ENCODE measurements at regions not wholly inside any gene's neighbourhood (a gene's known extent, or its start where the extent isn't known, plus 50 kb on each side); places are given as distances from the start of the nearest gene placed in this dataset.
"Not testable (repeated sequence)": the region's sequence is repeated elsewhere in the genome, so short reads cannot be mapped to it uniquely, and the experiment has no call there.

DNA sequence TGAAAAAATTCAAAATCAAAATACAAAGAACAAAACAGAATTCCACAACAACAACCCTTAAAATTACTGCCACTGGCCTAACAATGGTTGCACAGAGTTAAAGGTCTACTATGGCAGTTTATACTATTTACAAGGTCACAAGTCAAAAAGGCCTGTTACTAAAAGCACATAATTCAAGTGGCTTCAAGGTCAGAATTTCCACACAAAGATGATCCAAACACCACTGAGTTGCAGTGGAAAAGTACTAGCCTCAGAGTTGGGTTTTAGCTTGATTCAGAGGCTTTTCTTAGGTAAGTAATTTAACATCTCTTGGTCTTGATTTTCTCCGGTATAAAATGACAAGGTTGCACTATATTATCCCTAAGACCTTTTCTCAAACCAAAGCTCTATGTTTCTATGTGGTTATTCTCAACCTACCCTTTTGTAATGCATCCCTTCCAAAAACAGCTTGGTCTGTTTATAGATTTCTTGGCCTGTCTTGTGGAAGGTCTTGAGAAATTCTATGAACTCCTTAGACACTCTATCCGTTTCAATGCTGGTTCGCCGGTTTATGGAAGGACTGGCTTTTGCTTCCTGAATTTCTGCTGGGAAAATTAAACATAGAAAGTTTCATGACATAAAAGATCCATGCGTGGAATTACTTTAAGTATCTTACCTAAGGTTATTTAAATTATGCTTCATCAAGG lies 69.5 kb downstream of the MDH2 start:
- not testable (repeated sequence) for H3K36me3 ChIP-seq (ENCODE audit: control insufficient read depth, insufficient read depth, low read length); H3K4me3 ChIP-seq (ENCODE audit: low read depth, low read length); H3K27me3 ChIP-seq (ENCODE audit: control insufficient read depth, insufficient read depth, low read length); DNase-seq (ENCODE audit: low read depth)

DNA sequence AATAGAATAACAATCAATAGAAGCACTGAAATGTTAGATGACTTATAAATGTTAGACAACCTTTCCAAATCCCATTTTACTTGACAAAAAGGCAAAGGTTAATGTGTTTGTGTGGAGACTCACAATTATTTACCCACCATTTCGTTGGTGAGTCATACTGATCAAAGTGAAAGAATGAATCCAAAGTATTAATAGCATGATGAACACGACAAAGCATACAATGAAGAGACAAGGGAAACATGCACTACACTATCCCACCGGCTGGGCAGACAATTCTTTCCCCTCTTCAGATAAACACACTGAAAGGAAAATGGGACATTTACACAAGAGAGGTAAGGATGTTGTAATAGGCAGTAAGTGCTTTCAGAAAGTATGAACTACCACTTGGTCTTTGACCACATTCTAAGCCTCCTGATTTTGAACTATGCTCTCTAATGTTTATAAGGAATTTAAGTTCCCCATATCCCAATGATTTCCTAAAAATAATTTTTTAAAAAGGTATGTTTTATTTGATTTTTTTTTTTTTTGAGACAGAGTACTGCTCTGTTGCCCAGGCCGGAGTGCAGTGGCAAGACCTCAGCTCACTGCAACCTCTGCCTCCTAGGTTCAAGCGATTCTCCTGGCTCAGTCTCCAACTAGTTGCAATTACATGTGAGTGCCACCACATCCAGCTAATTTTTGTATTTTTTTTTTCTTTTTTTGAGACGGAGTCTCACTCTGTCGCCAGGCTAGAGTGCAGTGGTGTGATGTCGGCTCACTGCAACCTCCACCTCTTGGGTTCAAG lies 70.5 kb downstream of the MDH2 start:
- DNase-seq (ENCODE audit: low read depth); H3K36me3 ChIP-seq (ENCODE audit: control insufficient read depth, insufficient read depth, low read length); H3K27me3 ChIP-seq (ENCODE audit: control insufficient read depth, insufficient read depth, low read length); H3K4me3 ChIP-seq (ENCODE audit: low read depth, low read length): not testable (repeated sequence)

DNA sequence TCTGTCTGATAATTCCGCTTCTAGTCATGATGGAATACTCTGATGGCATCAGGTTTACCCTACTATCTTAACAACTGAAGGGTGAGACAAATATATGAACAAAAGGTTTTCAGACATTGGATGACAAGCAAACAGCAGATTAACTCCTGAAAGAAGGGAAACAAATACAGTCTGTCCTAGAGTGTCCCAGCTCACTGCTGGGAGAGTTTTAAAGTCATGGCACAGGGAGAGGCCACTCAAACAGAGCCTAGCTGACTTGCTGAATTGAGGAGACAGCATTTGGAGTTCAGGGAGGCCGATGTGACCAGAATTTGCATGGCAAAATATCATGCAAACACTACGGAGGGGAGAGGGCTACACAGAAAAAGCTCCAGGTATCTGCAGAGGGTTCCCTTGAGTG lies 73.1 kb downstream of the MDH2 start:
- no peaks in the 10 kb centered on the region for H3K27me3 ChIP-seq (ENCODE audit: control insufficient read depth, insufficient read depth, low read length)
- H3K4me3 ChIP-seq (ENCODE audit: low read depth, low read length) = no peak overlapping the region
- DNase-seq (ENCODE audit: low read depth) = no peak
- H3K36me3 ChIP-seq (ENCODE audit: control insufficient read depth, insufficient read depth, low read length) = no peaks in the 10 kb centered on the region
- TF ChIP-seq, protein P1, sequence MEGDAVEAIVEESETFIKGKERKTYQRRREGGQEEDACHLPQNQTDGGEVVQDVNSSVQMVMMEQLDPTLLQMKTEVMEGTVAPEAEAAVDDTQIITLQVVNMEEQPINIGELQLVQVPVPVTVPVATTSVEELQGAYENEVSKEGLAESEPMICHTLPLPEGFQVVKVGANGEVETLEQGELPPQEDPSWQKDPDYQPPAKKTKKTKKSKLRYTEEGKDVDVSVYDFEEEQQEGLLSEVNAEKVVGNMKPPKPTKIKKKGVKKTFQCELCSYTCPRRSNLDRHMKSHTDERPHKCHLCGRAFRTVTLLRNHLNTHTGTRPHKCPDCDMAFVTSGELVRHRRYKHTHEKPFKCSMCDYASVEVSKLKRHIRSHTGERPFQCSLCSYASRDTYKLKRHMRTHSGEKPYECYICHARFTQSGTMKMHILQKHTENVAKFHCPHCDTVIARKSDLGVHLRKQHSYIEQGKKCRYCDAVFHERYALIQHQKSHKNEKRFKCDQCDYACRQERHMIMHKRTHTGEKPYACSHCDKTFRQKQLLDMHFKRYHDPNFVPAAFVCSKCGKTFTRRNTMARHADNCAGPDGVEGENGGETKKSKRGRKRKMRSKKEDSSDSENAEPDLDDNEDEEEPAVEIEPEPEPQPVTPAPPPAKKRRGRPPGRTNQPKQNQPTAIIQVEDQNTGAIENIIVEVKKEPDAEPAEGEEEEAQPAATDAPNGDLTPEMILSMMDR (IDR thresholded peaks at IDR 0.05; ENCODE audit: insufficient read depth, low read length, poor library complexity, severe bottlenecking) = no peak

DNA sequence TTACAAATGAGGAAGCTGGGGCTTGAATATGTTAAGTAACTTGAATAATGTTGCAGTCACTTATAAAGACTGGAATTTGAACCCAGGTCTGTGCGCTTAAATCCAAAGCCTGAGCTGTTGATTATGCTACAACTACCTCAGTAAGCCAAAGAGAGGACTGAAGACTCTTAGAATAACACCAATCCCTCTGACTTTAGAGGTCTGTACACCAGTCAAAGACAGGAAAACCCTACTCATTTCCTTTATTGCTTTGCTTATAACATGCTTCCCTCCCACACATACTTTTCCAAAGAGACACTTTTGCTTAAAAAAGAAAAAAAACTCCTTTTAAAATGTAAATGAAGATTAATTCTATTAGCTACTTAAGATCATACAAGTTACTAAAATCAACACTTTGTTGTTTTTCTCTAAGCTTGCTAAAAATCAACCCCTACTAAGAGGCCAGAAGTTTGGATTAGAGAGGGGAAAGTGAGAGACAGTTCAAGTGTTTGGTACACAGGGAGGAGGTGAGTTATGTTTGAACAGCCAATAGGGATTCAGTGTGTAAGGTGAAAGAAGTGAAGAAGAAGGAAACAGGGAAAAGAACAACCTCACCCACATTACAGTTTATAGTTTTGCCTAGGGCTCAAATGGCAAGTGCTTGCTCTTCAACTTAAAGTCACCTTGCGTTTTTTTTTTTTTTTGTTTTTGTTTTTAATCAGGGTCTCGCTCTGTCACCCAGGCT lies 74.8 kb downstream of the MDH2 start:
- DNase-seq (ENCODE audit: low read depth) = no peak
- TF ChIP-seq, protein P1 (IDR thresholded peaks at IDR 0.05; ENCODE audit: insufficient read depth, low read length, poor library complexity, severe bottlenecking) = no peak
- H3K36me3 ChIP-seq (ENCODE audit: control insufficient read depth, insufficient read depth, low read length) = no peaks in the 10 kb centered on the region
- no peaks in the 10 kb centered on the region for H3K27me3 ChIP-seq (ENCODE audit: control insufficient read depth, insufficient read depth, low read length)
- H3K4me3 ChIP-seq (ENCODE audit: low read depth, low read length) = no peak overlapping the region

DNA sequence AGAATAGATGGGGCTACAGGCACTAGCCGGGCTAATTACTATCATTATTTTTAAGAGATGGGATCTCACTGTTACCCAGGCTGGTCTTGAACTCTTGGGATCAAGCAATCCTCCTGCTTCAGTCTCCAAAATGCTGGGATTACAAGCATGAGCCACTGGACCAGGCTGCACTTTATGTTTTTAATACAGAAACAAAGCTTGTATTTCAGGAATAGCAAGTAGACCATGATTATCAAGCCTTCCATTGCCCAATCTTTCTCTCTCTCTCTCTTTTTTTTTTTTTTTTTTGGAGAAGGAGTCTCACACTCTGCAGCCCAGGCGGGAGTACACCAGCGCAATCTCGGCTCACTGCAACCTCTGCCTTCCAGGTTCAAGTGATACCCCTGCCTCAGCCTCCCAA lies 75.4 kb downstream of the MDH2 start:
- DNase-seq (ENCODE audit: low read depth) = no peak
- Histone ChIP-seq H3K4me3 (ENCODE audit: low read depth, low read length) (no peak overlapping the region), H3K27me3 (ENCODE audit: control insufficient read depth, insufficient read depth, low read length) (no peaks in the 10 kb centered on the region), H3K36me3 (ENCODE audit: control insufficient read depth, insufficient read depth, low read length) (no peaks in the 10 kb centered on the region)
- TF ChIP-seq, protein P1 (IDR thresholded peaks at IDR 0.05; ENCODE audit: insufficient read depth, low read length, poor library complexity, severe bottlenecking) = no peak

DNA sequence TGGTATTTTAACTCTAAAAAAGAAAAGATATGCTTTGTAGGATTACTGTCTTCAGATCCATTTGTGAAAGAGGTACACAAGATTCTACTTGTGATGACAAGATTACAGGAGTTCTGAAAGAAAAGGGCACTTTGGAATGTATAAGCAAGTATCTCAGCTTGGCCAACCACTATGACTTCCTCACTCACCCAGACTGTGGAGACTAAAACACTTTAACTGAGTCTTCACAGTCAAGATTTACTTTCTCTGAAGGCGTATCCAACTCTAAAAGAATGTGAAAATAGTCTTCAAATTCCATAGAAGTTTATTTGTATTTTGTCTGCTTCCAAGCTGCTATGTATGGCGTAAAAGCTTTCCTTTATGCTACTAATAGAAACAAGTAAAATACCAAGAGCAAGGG lies 76.1 kb upstream of the SRRM3 start:
- TF ChIP-seq, protein P1 (IDR thresholded peaks at IDR 0.05; ENCODE audit: insufficient read depth, low read length, poor library complexity, severe bottlenecking) = no peak
- Histone ChIP-seq H3K27me3 (ENCODE audit: control insufficient read depth, insufficient read depth, low read length) (no peaks in the 10 kb centered on the region), H3K36me3 (ENCODE audit: control insufficient read depth, insufficient read depth, low read length) (no peaks in the 10 kb centered on the region), H3K4me3 (ENCODE audit: low read depth, low read length) (no peak overlapping the region)
- DNase-seq (ENCODE audit: low read depth) = no peak
